HEK293 (cell line): ENCODE measurements at regions not wholly inside any gene's neighbourhood (a gene's known extent, or its start where the extent isn't known, plus 50 kb on each side); places are given as distances from the start of the nearest gene placed in this dataset.

ENCODE experiments used
- FEZF1 ChIP-seq: fragments of 450-650 bp; formaldehyde crosslinking; IDR thresholded peaks from 2 replicates; pipeline ENCODE4 v1.5.1; 2016; ENCODE audit warnings: missing biosample characterization, missing genetic modification characterization
- ZBTB1 ChIP-seq: fragments of 450-650 bp; formaldehyde crosslinking; IDR thresholded peaks from 2 replicates; pipeline ENCODE4 v1.5.1; 2016; ENCODE audit warnings: missing biosample characterization, missing genetic modification characterization
- ZBTB8A ChIP-seq: fragments of 450-650 bp; formaldehyde crosslinking; IDR thresholded peaks from 2 replicates; pipeline ENCODE4 v1.5.1; 2016; ENCODE audit warnings: missing biosample characterization, missing genetic modification characterization
- ZNF146 ChIP-seq: fragments of 450-650 bp; formaldehyde crosslinking; IDR thresholded peaks from 2 replicates; pipeline ENCODE4 v1.5.1; 2016; ENCODE audit warnings: missing biosample characterization, missing genetic modification characterization
- ZNF169 ChIP-seq: fragments of 450-650 bp; formaldehyde crosslinking; IDR thresholded peaks from 2 replicates; pipeline ENCODE4 v1.5.1; 2016; ENCODE audit warnings: missing biosample characterization, missing genetic modification characterization
- ZNF23 ChIP-seq: fragments of 450-650 bp; formaldehyde crosslinking; IDR thresholded peaks from 2 replicates; pipeline ENCODE4 v1.5.1; 2016; ENCODE audit warnings: missing biosample characterization, missing genetic modification characterization, borderline replicate concordance
- ZNF239 ChIP-seq: fragments of 450-650 bp; formaldehyde crosslinking; IDR thresholded peaks from 2 replicates; pipeline ENCODE4 v1.5.1; 2016; ENCODE audit warnings: missing biosample characterization, missing genetic modification characterization
- ZNF274 ChIP-seq, 2 experiments: fragments of 200-500 bp in 1 of 2; fragments of 450-650 bp in 1 of 2; sonication (Bioruptor generic) in 1 of 2; formaldehyde crosslinking in 1 of 2; IDR thresholded peaks; 2 replicates each; pipeline versions ENCODE4 v1.5.1 to v1.6.1; 2014 to 2016; ENCODE audit warnings: borderline replicate concordance in 1 of 2, inconsistent platforms in 1 of 2, low read length in 1 of 2, missing biosample characterization in 1 of 2, missing genetic modification characterization in 1 of 2
- ZNF792 ChIP-seq: fragments of 450-650 bp; formaldehyde crosslinking; IDR thresholded peaks from 2 replicates; pipeline ENCODE4 v1.5.1; 2016; ENCODE audit warnings: missing biosample characterization, missing genetic modification characterization
- TF ChIP-seq, protein P1 (sequence below): fragments of 450-650 bp; formaldehyde crosslinking; IDR thresholded peaks from 2 replicates; pipeline ENCODE4 v1.5.1; 2016; ENCODE audit warnings: missing biosample characterization, missing genetic modification characterization

DNA sequence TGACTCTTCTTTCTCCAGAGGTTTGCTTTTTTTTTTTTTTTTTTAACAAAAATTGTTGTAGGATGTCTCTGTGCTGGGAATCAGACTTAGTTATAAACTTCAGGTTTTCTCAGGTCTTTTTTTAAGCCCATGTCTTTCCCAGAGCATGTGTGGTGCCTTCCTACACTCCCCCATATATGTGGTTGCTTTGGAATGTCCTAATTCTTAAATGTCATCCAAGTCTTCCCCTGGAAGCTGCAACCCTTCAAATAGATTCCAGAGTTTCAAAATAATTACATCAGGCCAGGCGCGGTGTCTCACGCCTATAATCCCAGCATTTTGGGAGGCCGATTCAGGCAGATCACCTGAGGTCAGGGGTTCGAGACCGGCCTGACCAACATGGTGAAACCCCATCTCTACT lies 73.2 kb upstream of the FAM120A start:
- TF ChIP-seq ZNF146 (tag by site-specific recombination): no peak
- no peak for TF ChIP-seq FEZF1 (tag by site-specific recombination)
- TF ChIP-seq ZNF169 (tag by site-specific recombination): no peak
- TF ChIP-seq ZBTB8A (tag by site-specific recombination): no peak
- TF ChIP-seq, protein P1, sequence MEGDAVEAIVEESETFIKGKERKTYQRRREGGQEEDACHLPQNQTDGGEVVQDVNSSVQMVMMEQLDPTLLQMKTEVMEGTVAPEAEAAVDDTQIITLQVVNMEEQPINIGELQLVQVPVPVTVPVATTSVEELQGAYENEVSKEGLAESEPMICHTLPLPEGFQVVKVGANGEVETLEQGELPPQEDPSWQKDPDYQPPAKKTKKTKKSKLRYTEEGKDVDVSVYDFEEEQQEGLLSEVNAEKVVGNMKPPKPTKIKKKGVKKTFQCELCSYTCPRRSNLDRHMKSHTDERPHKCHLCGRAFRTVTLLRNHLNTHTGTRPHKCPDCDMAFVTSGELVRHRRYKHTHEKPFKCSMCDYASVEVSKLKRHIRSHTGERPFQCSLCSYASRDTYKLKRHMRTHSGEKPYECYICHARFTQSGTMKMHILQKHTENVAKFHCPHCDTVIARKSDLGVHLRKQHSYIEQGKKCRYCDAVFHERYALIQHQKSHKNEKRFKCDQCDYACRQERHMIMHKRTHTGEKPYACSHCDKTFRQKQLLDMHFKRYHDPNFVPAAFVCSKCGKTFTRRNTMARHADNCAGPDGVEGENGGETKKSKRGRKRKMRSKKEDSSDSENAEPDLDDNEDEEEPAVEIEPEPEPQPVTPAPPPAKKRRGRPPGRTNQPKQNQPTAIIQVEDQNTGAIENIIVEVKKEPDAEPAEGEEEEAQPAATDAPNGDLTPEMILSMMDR: no peak
- no peak for TF ChIP-seq ZNF239
- TF ChIP-seq ZNF23 (tag by site-specific recombination): no peak
- no peak for TF ChIP-seq ZNF792 (tag by site-specific recombination)
- TF ChIP-seq ZBTB1 (tag by site-specific recombination): no peak
- no peak for TF ChIP-seq ZNF274 (IDR thresholded peaks at IDR 0.05; ENCODE audit: low read length)
- no peak for TF ChIP-seq ZNF274 (tag by site-specific recombination; IDR thresholded peaks at IDR 0.05; ENCODE audit: borderline replicate concordance)
